NCI-H460 (cell line): ENCODE measurements at regions not wholly inside any gene's neighbourhood (a gene's known extent, or its start where the extent isn't known, plus 50 kb on each side); places are given as distances from the start of the nearest gene placed in this dataset.
"Not testable (repeated sequence)": the region's sequence is repeated elsewhere in the genome, so short reads cannot be mapped to it uniquely, and the experiment has no call there.

Experiments
- DNase-seq: peaks from one replicate; pipeline ENCODE4 v3.0.0-alpha.2; 2016; ENCODE audit warnings: low read depth; ENCODE audit errors: extremely low read depth

DNA sequence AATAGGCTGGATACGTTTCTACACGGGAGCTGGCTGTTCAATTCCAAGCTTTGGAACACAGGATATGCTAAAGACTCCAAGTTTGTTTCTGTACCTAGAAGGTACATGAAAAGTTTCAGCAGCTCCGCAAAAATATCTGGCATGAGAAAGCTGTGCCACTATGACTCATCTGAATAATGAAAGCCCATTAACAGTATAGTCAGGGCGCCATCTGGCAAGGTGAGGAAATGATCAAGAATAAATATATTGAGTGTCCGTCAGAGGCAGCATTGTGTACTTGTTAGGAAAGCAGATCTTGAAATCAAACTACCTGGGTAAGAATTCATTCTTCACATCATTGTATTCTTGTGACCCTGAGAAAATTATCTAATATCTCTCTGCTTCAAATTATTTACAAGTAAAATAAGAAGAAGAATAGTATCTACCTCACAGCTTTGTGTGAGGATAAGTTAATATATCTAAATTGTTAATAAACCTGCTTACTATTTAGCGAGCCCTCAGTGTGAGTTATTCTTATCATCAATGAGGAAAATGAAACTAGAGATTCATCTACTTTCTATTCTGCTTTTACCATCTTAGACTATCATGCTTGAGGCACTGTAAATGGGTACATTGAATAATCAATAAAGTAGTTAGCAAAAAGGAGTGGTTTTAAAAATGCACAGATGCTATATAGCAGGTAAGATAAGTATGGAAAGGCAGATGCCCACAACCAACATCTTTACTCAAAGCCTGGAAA is 53.5 kb downstream of the FSCB start:
- DNase-seq = peak; percentile 5

DNA sequence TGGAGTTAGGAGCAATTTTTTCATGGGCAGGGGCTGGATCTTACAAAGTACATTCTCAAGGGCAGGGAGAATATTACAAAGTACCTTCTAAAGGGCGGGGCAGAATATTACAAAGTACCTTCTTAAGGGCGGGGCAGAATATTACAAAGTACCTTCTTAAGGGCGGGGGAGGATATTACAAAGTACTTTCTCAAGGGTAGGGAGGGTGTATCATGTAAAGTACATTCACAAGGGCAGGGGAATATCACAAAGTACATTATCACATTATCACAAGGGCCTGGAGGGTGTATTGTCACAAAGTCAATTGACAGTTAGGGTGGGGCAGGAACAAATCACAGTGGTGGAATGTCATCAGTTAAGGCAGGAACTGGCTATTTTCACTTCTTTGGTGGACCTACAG is 56.9 kb downstream of the FSCB start:
- not testable (repeated sequence) for DNase-seq

DNA sequence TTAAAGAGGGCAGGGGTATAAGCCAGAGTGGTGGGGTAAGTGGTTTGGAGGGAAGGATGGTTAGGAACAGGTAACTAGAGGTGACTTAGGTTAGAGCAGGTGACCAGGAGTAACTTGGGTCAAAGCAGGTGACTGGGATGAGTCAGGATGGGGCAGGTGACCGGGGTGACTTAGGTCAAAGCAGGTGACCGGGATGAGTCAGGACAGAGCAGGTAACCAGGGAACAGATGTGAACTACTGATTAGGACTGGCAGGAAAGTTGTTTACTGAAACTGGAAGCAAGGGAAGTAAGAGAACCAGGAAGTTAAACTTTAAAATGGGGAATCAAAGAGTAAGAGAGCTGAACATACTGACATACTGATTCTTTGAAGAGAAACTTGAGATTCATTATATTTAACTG is 57.4 kb downstream of the FSCB start:
- no peak for DNase-seq

DNA sequence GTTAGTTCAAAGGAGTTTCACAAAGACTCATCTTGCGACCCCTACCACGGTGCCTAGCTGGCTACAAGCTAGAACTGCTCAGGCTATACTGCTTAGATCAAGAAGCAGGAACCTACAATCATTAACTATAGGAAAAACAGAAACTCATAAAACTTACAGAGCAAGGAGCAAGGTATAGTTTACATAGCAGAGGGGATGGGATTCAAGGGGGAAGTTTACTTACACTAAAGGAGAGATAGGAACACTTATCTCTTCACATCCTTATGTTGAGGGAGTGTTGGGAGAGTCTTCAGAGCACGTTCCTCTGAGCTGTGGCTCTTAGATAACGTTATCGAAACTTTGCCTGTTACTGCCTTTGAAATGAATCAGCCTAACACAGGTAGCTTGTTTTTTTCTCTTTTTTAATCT is 58.1 kb downstream of the FSCB start:
- DNase-seq = no peak

DNA sequence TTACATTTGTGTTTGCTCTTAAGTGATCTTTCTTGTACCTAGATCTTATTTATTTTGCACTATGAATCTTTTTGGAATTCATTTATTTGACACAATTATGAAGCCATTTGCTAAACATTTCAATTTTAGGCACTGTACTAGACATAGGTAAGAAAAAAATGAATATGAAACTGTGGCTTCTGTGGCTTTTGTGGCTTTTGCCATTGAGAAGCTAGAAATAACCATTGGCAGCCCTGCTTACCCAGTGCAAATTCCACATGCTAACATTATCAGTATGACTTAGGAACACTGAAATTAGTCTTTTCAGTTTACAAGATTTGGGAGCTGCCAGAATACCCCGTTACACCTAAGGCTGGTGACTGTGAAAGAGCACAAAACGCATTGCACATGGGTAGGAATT is 60.1 kb downstream of the FSCB start:
- DNase-seq = no peak

DNA sequence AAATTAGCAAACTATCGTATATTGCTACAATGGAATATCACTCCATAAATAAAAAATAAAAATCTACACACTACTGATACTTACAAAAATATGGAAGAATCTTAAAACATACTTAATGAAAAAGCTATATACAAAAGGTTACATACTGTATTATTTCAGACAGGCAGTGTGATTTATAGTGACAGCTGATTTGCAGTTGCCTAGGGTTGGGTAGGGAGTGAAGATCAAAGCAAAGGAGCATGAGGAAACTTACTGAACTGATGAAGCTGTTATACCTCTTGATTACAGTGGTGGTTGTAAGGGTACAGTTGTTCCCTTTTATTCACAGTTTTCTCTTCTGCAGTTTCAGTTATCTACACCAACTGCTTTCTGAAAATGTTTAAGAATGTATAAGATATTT is 62.6 kb downstream of the FSCB start:
- no peak for DNase-seq

DNA sequence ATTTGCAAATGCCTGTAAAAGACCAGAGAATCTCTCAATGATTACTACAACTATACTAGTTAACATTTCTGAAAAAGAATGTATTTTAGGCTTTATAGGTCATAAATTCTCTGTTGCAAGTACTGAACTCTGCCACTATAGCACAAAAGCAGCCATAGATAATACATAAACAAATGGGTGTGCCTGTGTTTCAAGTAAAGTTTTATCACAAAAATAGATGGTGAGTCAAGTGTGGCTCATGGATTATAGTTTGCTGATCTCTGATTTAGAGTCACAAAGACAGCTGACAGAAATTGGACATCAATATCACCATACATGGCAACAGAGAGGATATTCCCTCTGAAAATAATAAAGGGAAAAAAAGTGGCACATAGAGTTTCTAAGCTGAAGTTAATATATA is 68.1 kb downstream of the FSCB start:
- no peak for DNase-seq

DNA sequence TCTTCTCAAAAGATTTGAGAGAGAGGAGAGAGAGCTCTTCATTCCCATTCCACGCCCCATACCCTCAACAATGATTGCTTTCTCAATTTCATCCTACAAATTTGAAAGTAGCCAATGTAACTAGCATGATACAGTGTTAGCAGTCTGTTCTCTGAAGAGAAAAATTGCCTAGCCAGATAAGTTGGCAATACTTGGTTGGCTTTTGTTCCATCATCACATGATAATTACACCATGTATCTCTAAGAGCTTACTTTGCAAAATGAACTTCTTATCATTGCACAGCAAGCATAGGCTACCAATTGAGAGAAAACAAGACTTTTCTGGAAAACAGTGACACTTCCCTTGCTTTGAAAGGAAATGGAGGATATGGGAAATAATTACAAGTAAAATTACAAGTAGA is 68.9 kb downstream of the FSCB start:
- DNase-seq = no peak

DNA sequence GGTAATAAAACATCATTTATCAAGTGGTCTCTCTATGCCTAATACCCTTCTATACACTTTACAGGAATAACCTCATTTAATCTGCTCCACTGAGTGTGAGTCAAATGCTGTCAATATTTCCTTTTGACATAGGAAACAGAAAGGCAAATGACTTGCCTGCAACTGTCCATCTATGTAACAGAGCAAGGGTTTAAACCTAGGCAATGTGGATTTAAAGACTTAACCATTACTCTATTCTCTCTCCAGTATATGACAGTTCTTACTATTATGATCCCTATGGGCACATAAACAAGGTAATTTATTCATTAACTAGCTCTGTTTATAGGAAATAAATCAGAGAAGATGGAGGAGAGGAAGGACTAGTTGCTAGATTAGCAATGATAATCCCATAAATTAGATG is 70.6 kb downstream of the FSCB start:
- no peak for DNase-seq

DNA sequence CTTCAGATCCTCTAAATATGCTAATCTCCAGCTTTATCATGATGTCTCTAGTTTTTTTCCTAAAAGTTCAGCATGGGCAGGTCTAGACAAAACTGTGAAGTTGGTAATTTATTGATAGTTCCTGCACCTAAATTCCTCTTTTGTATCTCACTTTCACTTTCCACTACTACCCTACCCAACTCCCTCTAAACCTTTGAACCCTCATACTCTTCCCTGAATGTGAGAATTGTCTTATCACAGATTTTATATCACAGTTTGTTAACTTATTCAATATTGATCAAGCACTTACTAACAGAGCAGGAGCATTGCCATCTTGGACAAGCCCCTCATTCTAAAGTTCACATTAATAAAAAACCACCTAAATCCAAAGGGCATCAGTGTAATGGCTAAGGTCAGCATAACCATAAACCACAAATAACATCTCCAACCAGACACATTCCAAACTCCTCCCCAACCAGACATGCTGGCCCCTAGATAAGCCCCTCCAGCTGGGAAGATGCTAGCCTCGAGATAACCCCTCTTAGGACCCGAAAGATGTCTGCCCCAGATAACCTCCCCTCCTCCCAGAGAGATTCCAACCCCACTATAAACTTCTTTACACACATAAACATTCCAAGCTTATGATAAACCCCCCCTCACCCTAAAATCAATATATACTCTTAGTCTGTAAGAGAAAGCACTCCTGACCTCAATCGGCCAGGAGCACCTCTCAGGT is 78.7 kb downstream of the FSCB start:
- no peak for DNase-seq

DNA sequence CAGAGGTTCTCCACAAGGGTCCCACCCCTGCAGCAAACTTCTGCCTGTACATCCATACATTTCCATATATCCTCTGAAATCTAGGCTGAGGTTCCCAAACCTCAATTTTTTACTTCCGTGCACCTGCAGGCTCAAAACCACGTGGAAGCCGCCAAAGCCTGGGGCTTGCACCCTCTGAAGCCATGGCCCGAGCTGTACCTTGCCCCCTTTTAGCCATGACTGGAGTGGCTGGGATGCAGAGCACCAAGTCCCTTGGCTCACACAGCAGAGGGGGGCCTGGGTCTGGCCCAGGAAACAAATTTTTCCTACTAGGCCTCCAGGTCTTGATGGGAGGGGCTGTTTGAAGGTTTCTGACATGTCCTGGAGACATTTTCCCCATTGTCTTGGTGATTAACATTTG is 84.4 kb downstream of the FSCB start:
- no peak for DNase-seq

DNA sequence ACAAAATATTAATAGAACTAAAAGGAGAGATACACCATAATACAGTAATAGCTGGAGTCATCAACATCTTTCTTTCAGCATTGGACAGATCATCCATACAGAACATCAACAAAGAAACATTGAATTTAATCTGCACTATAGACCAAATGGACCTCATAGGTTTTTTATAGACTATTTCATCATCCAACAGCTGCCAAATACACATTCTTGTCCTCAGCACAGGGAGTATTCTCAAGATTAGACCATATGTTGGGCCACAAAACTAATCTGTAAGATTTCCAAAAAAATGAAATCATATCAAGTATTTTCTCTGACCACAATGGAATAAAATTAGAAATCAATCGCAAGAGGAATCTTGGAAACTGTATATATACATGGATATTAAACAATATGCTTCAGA is 86.9 kb downstream of the FSCB start:
- DNase-seq = no peak

DNA sequence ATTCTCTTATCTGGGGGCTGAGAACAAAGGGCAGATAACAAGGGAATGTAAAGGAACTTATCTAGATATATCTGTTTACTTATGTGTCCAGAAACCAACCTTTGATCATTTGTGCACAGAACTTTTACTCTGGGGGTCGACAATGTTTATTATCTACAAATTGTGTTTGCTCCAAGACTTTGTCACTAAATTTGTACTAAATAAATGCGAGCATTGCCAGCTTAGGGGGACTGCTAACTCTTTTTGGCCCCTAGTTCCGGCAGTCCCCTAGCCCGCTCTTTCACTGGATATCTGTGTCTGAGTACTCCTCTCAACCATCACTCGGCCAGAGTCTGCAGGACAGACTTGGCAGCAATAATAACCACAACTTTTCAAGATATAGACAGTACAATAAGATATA is 88.2 kb downstream of the FSCB start:
- DNase-seq = no peak

DNA sequence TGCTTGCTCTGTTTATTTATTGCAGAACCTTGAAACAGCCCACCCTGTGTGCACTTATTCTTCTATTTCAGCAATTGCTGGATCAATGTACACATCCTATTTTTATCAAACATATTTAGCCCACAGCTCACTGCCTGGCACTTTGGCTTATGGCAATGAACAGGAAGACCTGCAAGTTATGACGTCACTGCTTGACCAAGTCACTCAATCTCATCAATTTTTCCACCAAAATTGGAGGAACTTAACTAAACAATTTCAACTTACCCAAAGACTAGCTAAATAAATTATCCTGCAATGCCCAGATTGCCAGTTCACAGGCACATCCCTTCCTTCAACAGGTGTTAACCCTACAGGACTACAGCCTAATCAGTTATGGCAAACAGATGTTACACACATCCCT is 89.3 kb downstream of the FSCB start:
- no peak for DNase-seq

DNA sequence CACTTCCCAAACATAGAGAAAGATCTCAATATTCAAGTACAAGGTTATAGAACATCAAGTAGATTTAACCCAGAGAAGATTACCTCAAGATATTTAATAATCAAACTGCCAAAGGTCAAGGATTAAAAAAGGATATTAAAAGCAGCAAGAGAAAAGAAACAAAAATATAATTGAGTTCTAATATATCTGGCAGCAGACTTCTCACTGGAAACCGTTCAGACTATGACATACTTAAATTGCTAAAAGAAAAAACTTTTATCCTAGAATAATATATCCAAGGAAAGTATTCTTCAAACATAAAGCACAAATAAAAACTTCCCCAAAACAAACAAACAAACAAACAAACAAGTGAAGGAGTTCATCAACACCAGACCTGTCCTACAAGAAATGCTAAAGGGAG is 92.4 kb downstream of the FSCB start:
- no peak for DNase-seq

DNA sequence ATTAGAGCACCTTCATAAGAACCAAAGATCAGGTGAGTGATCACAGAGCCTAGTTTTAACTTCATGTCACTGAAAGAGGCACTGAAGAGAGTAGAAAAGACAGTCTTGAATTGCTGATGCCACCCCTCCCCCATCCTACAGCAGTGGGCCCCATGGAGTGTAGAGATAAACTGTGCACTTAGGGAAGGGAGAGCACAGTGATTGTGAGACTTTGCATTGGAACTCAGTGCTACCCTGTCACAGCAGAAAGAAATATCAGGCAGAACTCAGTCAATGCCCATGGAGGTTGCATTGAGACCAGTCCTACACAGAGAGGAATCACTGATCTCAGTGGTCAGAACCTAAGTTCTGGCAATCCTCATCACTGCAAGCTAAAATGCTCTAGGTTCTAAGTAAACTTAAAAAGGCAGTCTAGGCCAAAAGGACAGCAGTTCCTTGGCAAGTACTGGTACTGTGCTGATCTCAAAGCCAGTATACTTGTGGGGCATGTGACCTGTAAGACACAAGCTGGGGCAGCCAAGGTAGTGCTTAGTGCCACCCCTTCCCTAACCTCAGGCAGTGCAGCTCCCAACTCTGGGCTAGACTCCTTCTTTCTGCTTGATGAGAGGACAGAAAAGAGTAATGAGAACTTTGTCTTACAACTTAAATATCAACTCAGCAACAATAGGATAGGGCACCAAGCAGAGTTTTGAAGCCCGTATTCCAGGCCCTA is 94.1 kb downstream of the FSCB start:
- DNase-seq = no peak

DNA sequence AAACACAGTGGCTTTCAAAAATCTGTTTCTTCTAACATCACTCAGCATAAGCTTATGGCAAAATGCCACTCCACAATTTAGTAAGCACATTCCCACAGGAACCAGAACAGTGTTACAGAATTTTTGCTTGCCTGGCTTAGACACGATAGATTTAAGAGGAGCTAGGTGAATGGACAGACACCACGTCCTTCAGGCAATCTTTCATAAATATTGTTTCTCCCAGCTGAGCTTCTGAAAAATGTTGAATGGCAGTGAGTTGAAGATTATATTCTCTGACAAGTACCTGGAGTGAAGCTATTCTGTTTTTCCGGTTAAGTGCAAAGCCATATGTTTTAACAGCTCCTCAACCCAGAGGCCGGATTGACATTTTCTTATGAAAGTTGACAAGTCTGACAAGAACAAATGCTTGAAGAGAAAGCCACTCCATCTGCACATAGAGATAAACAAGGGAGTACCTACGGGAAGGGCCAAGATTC is 102.0 kb downstream of the FSCB start:
- no peak for DNase-seq

DNA sequence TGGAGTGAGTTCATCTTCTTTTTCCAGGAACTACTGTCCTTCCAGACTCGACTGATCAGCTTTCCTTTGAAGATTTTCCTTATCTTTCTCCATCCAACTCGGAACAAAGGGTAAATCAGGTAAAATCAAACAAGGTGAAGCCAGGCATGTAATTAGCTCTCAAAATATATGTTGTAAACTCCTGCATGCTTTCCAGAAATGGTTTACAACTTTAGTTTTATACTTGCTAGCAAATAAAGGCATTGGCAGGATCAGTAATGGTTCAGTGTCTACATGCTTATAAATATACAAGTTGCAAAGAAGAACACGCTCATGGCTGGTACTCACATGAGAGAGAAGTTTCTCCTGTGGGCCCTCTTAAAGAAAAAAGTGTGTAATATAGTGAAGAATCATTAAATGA is 102.5 kb downstream of the FSCB start:
- DNase-seq = no peak

DNA sequence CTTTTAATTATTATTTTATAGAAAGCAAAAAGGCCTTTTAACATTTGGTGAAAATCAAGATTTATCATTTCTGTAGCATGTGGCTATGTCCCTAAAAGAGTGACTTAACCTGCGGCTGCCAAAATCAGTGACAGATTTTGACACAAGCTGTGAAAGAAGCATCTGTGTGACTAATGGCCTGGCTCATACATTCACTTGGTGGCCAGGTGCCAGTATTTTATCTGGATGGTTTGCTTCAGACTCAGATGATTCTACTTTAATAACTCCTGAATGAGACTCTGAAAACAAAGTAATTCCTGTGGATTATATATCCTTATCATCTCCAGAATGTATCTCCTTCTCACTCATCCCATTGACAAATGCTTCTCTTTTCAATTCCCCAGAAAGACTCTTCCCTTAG is 103.0 kb downstream of the FSCB start:
- DNase-seq = no peak

DNA sequence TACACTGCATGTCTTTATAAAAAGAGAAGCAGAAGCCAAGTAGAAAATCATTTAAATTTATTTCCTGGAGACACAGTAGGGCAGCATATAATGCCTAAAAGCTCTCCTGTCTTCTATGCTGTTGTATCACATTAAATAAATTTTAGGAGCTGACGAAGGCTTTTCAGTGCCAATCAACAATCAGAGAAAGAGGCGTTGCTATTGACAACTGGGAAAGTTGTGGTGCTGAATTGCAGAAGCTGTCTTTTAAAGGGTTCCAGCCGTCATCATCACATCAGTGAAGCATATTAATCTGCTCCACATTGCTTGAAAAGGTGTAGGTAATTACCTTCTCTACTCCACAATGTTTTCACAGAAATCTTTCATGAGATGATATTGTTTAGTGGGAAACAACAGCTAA is 103.9 kb downstream of the FSCB start:
- DNase-seq = no peak

DNA sequence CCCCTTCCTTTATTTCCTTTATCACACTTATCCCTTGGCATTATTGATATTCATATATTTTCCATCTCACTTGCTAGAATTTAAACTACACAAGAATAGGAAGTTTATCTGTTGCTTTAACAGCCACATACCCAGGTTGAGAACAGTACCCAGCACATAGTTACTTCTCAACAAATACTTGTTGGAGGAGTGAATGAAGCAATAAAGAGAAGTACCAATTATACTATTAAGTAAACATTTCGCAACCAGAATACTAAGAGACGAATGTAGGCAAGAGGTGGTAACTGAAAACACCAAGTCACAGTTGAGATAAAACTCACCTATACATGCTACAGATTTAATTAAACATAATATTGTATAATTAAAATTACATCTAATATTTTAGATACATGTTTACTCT is 110.9 kb downstream of the FSCB start:
- DNase-seq = no peak

DNA sequence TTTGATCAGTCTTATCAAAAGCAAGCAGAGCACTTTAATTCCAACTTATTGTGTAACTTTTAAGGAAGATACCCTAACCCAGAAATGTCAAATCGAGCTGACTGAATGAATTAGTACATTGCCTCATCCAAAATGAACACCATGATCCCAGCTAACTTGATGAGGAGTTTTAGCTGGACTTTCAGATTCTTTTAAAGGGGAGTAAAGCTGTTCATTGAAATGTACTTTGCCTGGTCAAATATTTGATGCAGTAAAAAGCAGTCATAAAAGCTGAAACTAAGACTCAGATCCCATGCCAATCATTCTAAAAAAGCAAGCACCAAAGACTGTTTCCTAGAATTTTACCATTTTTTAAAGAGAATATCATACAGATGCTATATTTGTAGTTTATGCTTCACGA is 114.1 kb downstream of the FSCB start:
- DNase-seq = no peak
